ENCODE measurements at regions not wholly inside any gene's neighbourhood (a gene's known extent, or its start where the extent isn't known, plus 50 kb on each side); places are given as distances from the start of the nearest gene placed in this dataset.

DNA sequence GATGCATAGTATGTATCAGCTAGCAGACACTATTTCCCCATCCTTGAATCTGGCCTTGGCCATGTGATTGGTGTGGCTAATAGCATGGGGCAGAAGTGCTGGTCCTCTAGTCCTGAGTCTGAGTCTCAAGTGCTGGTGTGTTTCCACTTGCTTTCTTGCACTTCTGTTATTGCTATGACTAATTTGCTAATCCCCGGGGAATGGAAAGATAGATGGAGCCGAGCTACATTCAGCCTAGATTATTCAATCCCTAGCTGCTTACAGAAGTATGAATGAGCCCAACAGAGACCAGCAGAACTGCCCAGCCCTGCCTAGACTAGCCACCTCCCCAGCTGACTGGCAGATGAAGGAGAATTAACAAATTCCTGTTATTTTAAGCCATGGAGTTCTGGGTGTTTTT lies 53.2 kb upstream of the SYPL1 start:
- no peak for DNase-seq

- DNase-seq = no peak
Observed at GRCh38 chr7:106163257-106163656, 51.1 kb upstream of the SYPL1 start.
